ENCODE measurements at regions not wholly inside any gene's neighbourhood (a gene's known extent, or its start where the extent isn't known, plus 50 kb on each side); places are given as distances from the start of the nearest gene placed in this dataset.

DNA sequence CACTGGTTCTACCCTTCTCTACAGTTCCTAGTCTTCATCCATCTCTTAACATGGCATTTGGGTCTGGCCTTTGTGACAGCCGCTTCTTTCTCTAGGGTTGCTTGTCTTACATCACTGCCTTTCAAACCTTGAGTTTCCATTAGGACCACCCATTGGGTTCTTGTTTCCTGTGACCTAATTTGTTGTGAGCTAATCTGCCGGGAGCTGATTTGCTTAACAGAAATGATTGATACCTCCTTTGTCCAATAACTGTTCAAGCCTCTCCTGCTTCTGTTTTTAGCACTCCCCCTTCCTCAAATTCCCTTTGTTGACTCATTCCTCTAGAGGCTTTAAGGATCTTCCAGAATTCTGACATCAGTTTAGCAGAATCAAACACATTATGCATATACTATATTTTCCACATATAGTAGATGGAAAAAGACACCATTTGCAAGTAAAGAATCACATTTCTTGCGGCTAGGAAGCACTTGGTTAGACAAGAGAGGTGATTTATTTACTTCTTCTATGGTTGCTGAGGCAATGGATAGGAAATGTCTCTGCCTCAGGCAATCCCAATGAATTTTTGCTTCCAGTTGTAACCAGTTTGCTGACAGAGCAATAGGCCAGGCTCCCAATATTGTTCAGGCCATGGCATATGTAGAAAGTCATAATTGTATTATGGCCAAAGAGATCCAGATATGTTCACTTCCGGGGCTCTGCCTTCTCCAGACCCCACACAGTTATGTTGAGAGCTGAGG is 130.7 kb downstream of the SNX19 start:
- TF ChIP-seq SPI1 (IDR thresholded peaks at IDR 0.05; ENCODE audit: borderline replicate concordance, low read depth) (no peak), CTCF (IDR thresholded peaks at IDR 0.05; ENCODE audit: insufficient read depth, low read length) (no peak), POLR2AphosphoS5 (IDR thresholded peaks at IDR 0.05; ENCODE audit: low read depth) (no peak), REST (IDR thresholded peaks at IDR 0.05; ENCODE audit: insufficient replicate concordance, low read depth) (no peak), GABPA (IDR thresholded peaks at IDR 0.05; ENCODE audit: low read depth) (no peak)
- Histone ChIP-seq H3K27me3 (ENCODE audit: insufficient read depth, poor library complexity, severe bottlenecking) (peaks cover 4% of the 10 kb centered on the region), H3K4me3 (replicated peaks; ENCODE audit: insufficient read depth, low read length) (no peak overlapping the region), H3K27ac (replicated peaks) (no peak overlapping the region)
- DNase-seq (ENCODE audit: low read depth in 1 of 2, low spot score in 1 of 2) = no peak

DNA sequence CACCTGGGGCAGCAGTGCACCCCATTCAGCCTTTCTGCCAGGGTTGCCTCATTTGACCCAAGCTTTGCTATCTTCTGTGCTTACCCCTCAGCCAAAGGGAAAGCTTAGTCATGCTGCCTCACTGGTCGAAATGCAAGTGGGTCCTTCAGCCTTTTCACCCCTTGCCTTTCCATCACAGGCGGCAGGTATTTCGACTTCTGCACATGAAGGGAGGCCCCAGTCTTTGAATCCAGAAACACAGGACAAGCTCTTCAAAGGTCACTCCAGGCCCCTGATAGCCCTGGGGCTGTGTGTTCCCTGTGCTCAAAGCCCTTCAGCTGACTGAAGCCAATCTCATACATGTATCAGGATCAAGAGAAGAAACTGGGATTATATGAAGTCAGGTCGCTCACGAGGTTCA is 129.7 kb downstream of the SNX19 start:
- Histone ChIP-seq H3K4me3 (replicated peaks; ENCODE audit: insufficient read depth, low read length) (no peak overlapping the region), H3K27me3 (ENCODE audit: insufficient read depth, poor library complexity, severe bottlenecking) (peaks cover 4% of the 10 kb centered on the region), H3K27ac (replicated peaks) (no peak overlapping the region)
- DNase-seq (ENCODE audit: low read depth in 1 of 2, low spot score in 1 of 2) = no peak
- no peak for TF ChIP-seq SPI1 (IDR thresholded peaks at IDR 0.05; ENCODE audit: borderline replicate concordance, low read depth)
- no peak for TF ChIP-seq GABPA (IDR thresholded peaks at IDR 0.05; ENCODE audit: low read depth)
- no peak for TF ChIP-seq REST (IDR thresholded peaks at IDR 0.05; ENCODE audit: insufficient replicate concordance, low read depth)
- TF ChIP-seq POLR2AphosphoS5 (IDR thresholded peaks at IDR 0.05; ENCODE audit: low read depth) = no peak
- no peak for TF ChIP-seq CTCF (IDR thresholded peaks at IDR 0.05; ENCODE audit: insufficient read depth, low read length)

GRCh38 chr11:130787092-130787616 is 129.1 kb downstream of the SNX19 start:
- Histone ChIP-seq H3K27me3 (ENCODE audit: insufficient read depth, poor library complexity, severe bottlenecking) (peaks cover 4% of the 10 kb centered on the region), H3K4me3 (replicated peaks; ENCODE audit: insufficient read depth, low read length) (no peak overlapping the region), H3K27ac (replicated peaks) (no peak overlapping the region)
- no peak for TF ChIP-seq REST (IDR thresholded peaks at IDR 0.05; ENCODE audit: insufficient replicate concordance, low read depth)
- no peak for TF ChIP-seq POLR2AphosphoS5 (IDR thresholded peaks at IDR 0.05; ENCODE audit: low read depth)
- no peak for TF ChIP-seq GABPA (IDR thresholded peaks at IDR 0.05; ENCODE audit: low read depth)
- TF ChIP-seq CTCF (IDR thresholded peaks at IDR 0.05; ENCODE audit: insufficient read depth, low read length) = no peak
- TF ChIP-seq SPI1 (IDR thresholded peaks at IDR 0.05; ENCODE audit: borderline replicate concordance, low read depth) = no peak
- no peak for DNase-seq (ENCODE audit: low read depth in 1 of 2, low spot score in 1 of 2)
